NCI-H2196 (cell line): ENCODE measurements at regions not wholly inside any gene's neighbourhood (a gene's known extent, or its start where the extent isn't known, plus 50 kb on each side); places are given as distances from the start of the nearest gene placed in this dataset.
"Not testable (repeated sequence)": the region's sequence is repeated elsewhere in the genome, so short reads cannot be mapped to it uniquely, and the experiment has no call there.

Experiments
- DNase-seq: peaks from one replicate; lab custom pipeline; 2025; ENCODE audit not compliant: unreplicated experiment; lab: John Stamatoyannopoulos, UW

GRCh38 chr2:83003555-83003954 is 1455.5 kb downstream of the SUCLG1 start:
- no peak for DNase-seq

GRCh38 chr2:83002706-83003105 is 1456.4 kb downstream of the SUCLG1 start:
- no peak for DNase-seq

GRCh38 chr2:82998781-82999180 is 1460.3 kb downstream of the SUCLG1 start:
- DNase-seq, result no peak

GRCh38 chr2:82996217-82996616 is 1462.9 kb downstream of the SUCLG1 start:
- DNase-seq, result no peak

GRCh38 chr2:82994151-82994550 is 1464.9 kb downstream of the SUCLG1 start:
- no peak for DNase-seq

GRCh38 chr2:82993609-82994008 is 1465.5 kb downstream of the SUCLG1 start:
- DNase-seq, result no peak

- DNase-seq, result no peak
Measured at GRCh38 chr2:82992968-82993367, 1466.1 kb downstream of the SUCLG1 start.

- not testable (repeated sequence) for DNase-seq
Measured at GRCh38 chr2:82987706-82988105, 1471.4 kb downstream of the SUCLG1 start.

- DNase-seq, result no peak
Measured at GRCh38 chr2:82986899-82987298, 1472.2 kb downstream of the SUCLG1 start.

- no peak for DNase-seq
Measured at GRCh38 chr2:82985572-82986197, 1473.4 kb downstream of the SUCLG1 start.

- DNase-seq, result no peak
Measured at GRCh38 chr2:82968358-82968757, 1490.7 kb downstream of the SUCLG1 start.

GRCh38 chr2:82964341-82964740 is 1494.7 kb downstream of the SUCLG1 start:
- no peak for DNase-seq

- DNase-seq, result no peak
Measured at GRCh38 chr2:82959727-82960126, 1499.4 kb downstream of the SUCLG1 start.

- DNase-seq, result no peak
Measured at GRCh38 chr2:82954868-82955267, 1504.2 kb downstream of the SUCLG1 start.

GRCh38 chr2:82939211-82939610 is 1519.9 kb downstream of the SUCLG1 start:
- DNase-seq, result no peak

GRCh38 chr2:82938321-82938845 is 1520.7 kb downstream of the SUCLG1 start:
- DNase-seq, result not testable (repeated sequence)

GRCh38 chr2:82913566-82913965 is 1545.5 kb downstream of the SUCLG1 start:
- DNase-seq, result no peak

- no peak for DNase-seq
Measured at GRCh38 chr2:82896117-82896516, 1563.0 kb downstream of the SUCLG1 start.

- DNase-seq, result no peak
Measured at GRCh38 chr2:82893190-82893589, 1565.9 kb downstream of the SUCLG1 start.

- no peak for DNase-seq
Measured at GRCh38 chr2:82879803-82880202, 1579.3 kb downstream of the SUCLG1 start.

- no peak for DNase-seq
Measured at GRCh38 chr2:82875858-82876257, 1583.2 kb downstream of the SUCLG1 start.

- no peak for DNase-seq
Measured at GRCh38 chr2:82857967-82858366, 1601.1 kb downstream of the SUCLG1 start.

- no peak for DNase-seq
Measured at GRCh38 chr2:82853299-82853698, 1605.8 kb downstream of the SUCLG1 start.
